Fibroblast of upper back skin (primary cell): ENCODE measurements at regions not wholly inside any gene's neighbourhood (a gene's known extent, or its start where the extent isn't known, plus 50 kb on each side); places are given as distances from the start of the nearest gene placed in this dataset.
"Not testable (repeated sequence)": the region's sequence is repeated elsewhere in the genome, so short reads cannot be mapped to it uniquely, and the experiment has no call there.

Source experiments
- DNase-seq: peaks from one replicate; pipeline ENCODE4 v3.0.0-alpha.2; 2013

- no peak for DNase-seq
These were observed 267.6 kb upstream of the SFSWAP start for GRCh38 chr12:131443019-131444000.

- no peak for DNase-seq
These were observed 266.4 kb upstream of the SFSWAP start for GRCh38 chr12:131444220-131445164.

GRCh38 chr12:131445184-131445774 is 265.6 kb upstream of the SFSWAP start:
- no peak for DNase-seq

GRCh38 chr12:131445795-131446194 is 265.1 kb upstream of the SFSWAP start:
- no peak for DNase-seq

- DNase-seq, result not testable (repeated sequence)
These were observed 263.3 kb upstream of the SFSWAP start for GRCh38 chr12:131447636-131448035.

GRCh38 chr12:131448254-131448795 is 262.6 kb upstream of the SFSWAP start:
- no peak for DNase-seq

GRCh38 chr12:131449027-131449426 is 261.9 kb upstream of the SFSWAP start:
- DNase-seq, result no peak

GRCh38 chr12:131452444-131452860 is 258.4 kb upstream of the SFSWAP start:
- no peak for DNase-seq

- peak; percentile 2 for DNase-seq
These were observed 256.3 kb upstream of the SFSWAP start for GRCh38 chr12:131454418-131455217.

GRCh38 chr12:131455218-131455506 is 255.7 kb upstream of the SFSWAP start:
- DNase-seq, result no peak

GRCh38 chr12:131455581-131456110 is 255.2 kb upstream of the SFSWAP start:
- no peak for DNase-seq

- no peak for DNase-seq
These were observed 254.4 kb upstream of the SFSWAP start for GRCh38 chr12:131456301-131457027.

- no peak for DNase-seq
These were observed 253.9 kb upstream of the SFSWAP start for GRCh38 chr12:131457028-131457310.

GRCh38 chr12:131457331-131458047 is 253.4 kb upstream of the SFSWAP start:
- DNase-seq, result no peak

- no peak for DNase-seq
These were observed 252.9 kb upstream of the SFSWAP start for GRCh38 chr12:131458048-131458374.

GRCh38 chr12:131458931-131459772 is 251.7 kb upstream of the SFSWAP start:
- no peak for DNase-seq

- DNase-seq, result no peak
These were observed 251.0 kb upstream of the SFSWAP start for GRCh38 chr12:131459773-131460365.

- DNase-seq, result no peak
These were observed 250.4 kb upstream of the SFSWAP start for GRCh38 chr12:131460520-131460919.

- DNase-seq, result no peak
These were observed 249.8 kb upstream of the SFSWAP start for GRCh38 chr12:131461096-131461495.
